Hepatocyte (in vitro differentiated cells): ENCODE measurements at regions not wholly inside any gene's neighbourhood (a gene's known extent, or its start where the extent isn't known, plus 50 kb on each side); places are given as distances from the start of the nearest gene placed in this dataset.
"Not testable (repeated sequence)": the region's sequence is repeated elsewhere in the genome, so short reads cannot be mapped to it uniquely, and the experiment has no call there.

Experiments used
- CTCF ChIP-seq: fragments of 200-600 bp; sonication (generic); IDR thresholded peaks from 2 replicates; pipeline ENCODE4 v1.5.1; 2016; ENCODE audit warnings: antibody characterized with exemption, mild to moderate bottlenecking; ENCODE audit not compliant: poor library complexity
- EZH2 ChIP-seq: fragments of 200-600 bp; sonication (generic); IDR thresholded peaks from 2 replicates; pipeline ENCODE4 v1.6.1; 2016; ENCODE audit warnings: antibody characterized with exemption, mild to moderate bottlenecking, borderline replicate concordance
- EZH2phosphoT487 ChIP-seq: fragments of 200-600 bp; sonication (generic); IDR thresholded peaks from one replicate; pipeline ENCODE4 v1.6.1; 2018; ENCODE audit warnings: antibody characterized with exemption, mild to moderate bottlenecking, low read depth, moderate library complexity; ENCODE audit not compliant: unreplicated experiment, severe bottlenecking

GRCh38 chr1:143862722-143863121 is 109.1 kb downstream of the FAM72C start:
- not testable (repeated sequence) for TF ChIP-seq CTCF, EZH2, EZH2phosphoT487
